Erythroblast (primary cell): ENCODE measurements at regions not wholly inside any gene's neighbourhood (a gene's known extent, or its start where the extent isn't known, plus 50 kb on each side); places are given as distances from the start of the nearest gene placed in this dataset.
"Not testable (repeated sequence)": the region's sequence is repeated elsewhere in the genome, so short reads cannot be mapped to it uniquely, and the experiment has no call there.

Source experiments
- GATA1 ChIP-seq: IDR thresholded peaks from 2 replicates; pipeline ENCODE4 v1.6.1; 2011; ENCODE audit warnings: low read depth, mild to moderate bottlenecking, control low read depth, low read length, moderate library complexity
- POLR2A ChIP-seq: IDR thresholded peaks from 2 replicates; pipeline ENCODE4 v1.6.1; 2011; ENCODE audit warnings: mild to moderate bottlenecking, low read length

DNA sequence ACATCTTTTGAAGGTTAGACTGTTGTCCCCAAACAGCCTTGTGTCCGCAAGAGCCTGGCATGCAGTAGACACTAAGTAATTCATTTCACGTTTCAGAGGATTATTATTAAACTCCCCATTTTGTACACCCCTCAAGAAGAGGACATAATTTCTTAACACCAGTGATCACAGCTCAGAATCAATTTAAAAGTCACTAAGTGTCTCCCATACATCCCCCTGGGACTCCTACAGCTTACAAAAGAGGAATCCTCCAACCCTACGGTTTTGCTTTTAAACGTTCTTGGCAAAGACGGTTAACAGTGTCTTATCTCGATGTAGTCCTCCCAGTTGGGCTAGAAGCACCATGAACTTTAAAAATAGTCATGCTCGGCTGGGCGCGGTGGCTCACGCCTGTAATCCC, 81.2 kb upstream of the PDPR start:
- not testable (repeated sequence) for TF ChIP-seq POLR2A, GATA1
